MG63 (cell line): ENCODE measurements at regions not wholly inside any gene's neighbourhood (a gene's known extent, or its start where the extent isn't known, plus 50 kb on each side); places are given as distances from the start of the nearest gene placed in this dataset.
"Not testable (repeated sequence)": the region's sequence is repeated elsewhere in the genome, so short reads cannot be mapped to it uniquely, and the experiment has no call there.

Source experiments
- DNase-seq: peaks from one replicate; pipeline ENCODE4 v3.0.0-alpha.2; 2020
- H3K27me3 ChIP-seq: fragments of 250-450 bp; sonication (Bioruptor Pico); 2 replicates; pipeline ENCODE4 v1.5.1; 2020; ENCODE audit warnings: mild to moderate bottlenecking, moderate library complexity
- H3K36me3 ChIP-seq: fragments of 250-450 bp; sonication (Bioruptor Pico); 2 replicates; pipeline ENCODE4 v1.5.1; 2020; ENCODE audit warnings: mild to moderate bottlenecking, moderate library complexity
- H3K4me3 ChIP-seq: fragments of 250-450 bp; sonication (Bioruptor Pico); 2 replicates; pipeline ENCODE4 v1.5.1; 2020; ENCODE audit warnings: mild to moderate bottlenecking, moderate library complexity
- H3K9me3 ChIP-seq: fragments of 250-450 bp; sonication (Bioruptor Pico); 2 replicates; pipeline ENCODE4 v1.5.1; 2020; ENCODE audit warnings: mild to moderate bottlenecking, moderate library complexity

GRCh38 chr1:4172644-4173599 lies 272.9 kb upstream of the C1orf174 start:
- H3K27me3 ChIP-seq, result no peaks in the 10 kb centered on the region
- DNase-seq, result peak; percentile 21
- no peak overlapping the region for H3K4me3 ChIP-seq
- no peaks in the 10 kb centered on the region for H3K9me3 ChIP-seq
- H3K36me3 ChIP-seq, result no peaks in the 10 kb centered on the region

GRCh38 chr1:4173731-4174130 lies 273.7 kb upstream of the C1orf174 start:
- DNase-seq, result no peak
- no peaks in the 10 kb centered on the region for H3K27me3 ChIP-seq
- H3K9me3 ChIP-seq, result no peaks in the 10 kb centered on the region
- no peak overlapping the region for H3K4me3 ChIP-seq
- H3K36me3 ChIP-seq, result no peaks in the 10 kb centered on the region

- no peak for DNase-seq
- H3K9me3 ChIP-seq, result no peaks in the 10 kb centered on the region
These were observed 274.5 kb upstream of the C1orf174 start for GRCh38 chr1:4174291-4175200.

GRCh38 chr1:4175566-4176405 lies 275.7 kb upstream of the C1orf174 start:
- no peaks in the 10 kb centered on the region for H3K27me3 ChIP-seq
- H3K4me3 ChIP-seq, result no peak overlapping the region
- no peaks in the 10 kb centered on the region for H3K9me3 ChIP-seq
- DNase-seq, result no peak
- no peaks in the 10 kb centered on the region for H3K36me3 ChIP-seq

More at GRCh38 chr1:4174291-4175200, 274.5 kb upstream of the C1orf174 start:
- Histone ChIP-seq H3K27me3 (no peaks in the 10 kb centered on the region), H3K36me3 (no peaks in the 10 kb centered on the region), H3K4me3 (no peak overlapping the region)

DNA sequence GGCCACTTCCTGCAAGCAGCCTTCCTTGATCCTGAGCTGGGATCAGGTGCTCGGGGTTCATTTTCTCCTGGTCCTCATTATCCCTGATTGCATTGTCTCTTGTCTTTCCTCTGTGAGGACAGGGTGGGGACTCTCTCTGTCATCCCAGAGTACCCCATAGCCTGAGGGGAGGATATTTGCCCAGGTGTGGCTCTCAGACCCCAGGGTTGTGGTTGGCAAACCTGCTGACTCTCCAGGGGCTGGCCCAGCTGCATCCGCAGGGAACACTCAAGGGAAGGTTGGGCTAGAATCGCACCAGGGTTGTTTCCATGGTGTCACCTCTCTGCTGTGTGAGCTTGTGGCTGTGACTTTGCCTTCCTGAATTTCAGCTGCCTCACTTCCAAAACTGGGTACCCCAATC lies 276.8 kb upstream of the C1orf174 start:
- no peak overlapping the region for H3K4me3 ChIP-seq
- H3K27me3 ChIP-seq, result no peaks in the 10 kb centered on the region
- no peaks in the 10 kb centered on the region for H3K9me3 ChIP-seq
- DNase-seq, result no peak
- no peaks in the 10 kb centered on the region for H3K36me3 ChIP-seq

DNA sequence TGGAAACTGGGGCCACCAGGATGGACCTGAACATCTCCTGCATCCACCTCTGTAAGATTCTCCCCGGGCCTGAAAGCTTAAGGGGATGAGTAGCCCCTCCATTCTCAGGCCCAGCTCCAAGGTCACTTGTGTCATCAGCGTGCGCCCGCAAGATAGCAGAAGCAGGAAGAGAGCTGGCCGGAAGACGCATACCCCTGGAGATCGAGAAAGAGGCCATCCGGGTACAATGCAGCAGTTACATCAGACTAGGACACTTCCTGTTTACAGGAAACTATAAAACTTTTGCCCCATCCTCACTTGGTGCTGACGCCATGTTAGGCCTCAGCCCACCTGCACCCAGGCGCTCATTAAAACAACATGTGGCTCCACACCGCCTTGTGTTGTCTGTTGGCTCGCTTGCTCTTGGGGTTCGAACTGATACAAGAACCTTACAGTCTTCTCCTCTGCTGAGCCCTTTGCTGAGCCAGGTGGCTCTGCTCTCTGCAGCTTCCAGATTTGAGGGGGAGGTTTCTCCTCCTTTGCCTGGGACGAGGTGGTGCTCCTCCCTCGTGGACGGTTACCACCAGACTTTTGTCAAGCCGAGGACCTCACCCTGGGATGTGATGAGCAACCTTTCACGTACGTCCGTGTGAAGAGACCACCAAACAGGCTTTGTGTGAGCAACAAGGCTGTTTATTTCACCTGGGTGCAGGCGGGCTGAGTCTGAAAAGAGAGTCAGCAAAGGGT lies 277.5 kb upstream of the C1orf174 start:
- no peak overlapping the region for H3K4me3 ChIP-seq
- no peaks in the 10 kb centered on the region for H3K27me3 ChIP-seq
- H3K9me3 ChIP-seq, result no peaks in the 10 kb centered on the region
- H3K36me3 ChIP-seq, result no peaks in the 10 kb centered on the region
- no peak for DNase-seq

GRCh38 chr1:4178501-4179113 lies 278.5 kb upstream of the C1orf174 start:
- Histone ChIP-seq H3K4me3 (no peak overlapping the region), H3K36me3 (no peaks in the 10 kb centered on the region), H3K9me3 (no peaks in the 10 kb centered on the region), H3K27me3 (no peaks in the 10 kb centered on the region)
- DNase-seq, result no peak

DNA sequence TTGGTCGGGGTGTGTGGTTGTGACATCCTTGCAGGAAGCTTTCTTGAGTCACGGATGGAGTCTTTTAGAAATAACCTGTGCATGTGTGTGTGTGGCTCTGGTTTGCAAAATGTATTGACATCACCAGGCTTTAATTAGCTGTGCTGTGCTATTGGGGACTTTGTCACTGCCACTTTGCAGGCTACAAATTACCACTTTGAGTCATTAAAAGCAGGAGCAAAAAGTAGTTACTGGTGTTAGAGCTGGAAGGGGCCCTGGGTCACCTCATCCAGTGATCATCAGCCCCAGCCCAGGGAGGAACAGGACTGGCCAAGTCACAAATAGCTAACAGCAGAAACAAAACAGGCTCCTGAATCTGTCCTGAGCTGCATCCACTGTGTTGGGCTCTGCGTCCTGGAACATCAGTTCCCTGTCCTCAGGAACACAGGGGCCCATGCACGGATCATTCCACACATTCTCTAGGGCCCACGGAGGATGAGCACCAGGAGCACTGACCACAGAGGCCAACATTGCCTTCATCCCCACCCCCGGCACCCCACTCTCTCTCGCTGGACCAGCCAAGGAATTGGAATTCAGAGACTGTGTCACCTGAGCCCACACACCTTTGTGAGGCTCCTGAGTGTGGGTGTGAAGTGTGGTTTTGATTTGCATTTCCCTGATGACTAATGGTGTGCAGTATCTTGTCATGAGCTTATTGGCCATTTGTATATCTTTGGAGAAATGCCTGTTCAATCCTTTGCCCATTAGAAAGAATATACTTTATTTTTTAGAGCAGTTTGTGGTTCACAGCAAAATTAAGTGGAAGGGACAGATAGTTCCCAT lies 280.1 kb upstream of the C1orf174 start:
- no peak for DNase-seq
- Histone ChIP-seq H3K36me3 (no peaks in the 10 kb centered on the region), H3K27me3 (no peaks in the 10 kb centered on the region), H3K4me3 (no peak overlapping the region), H3K9me3 (no peaks in the 10 kb centered on the region)

DNA sequence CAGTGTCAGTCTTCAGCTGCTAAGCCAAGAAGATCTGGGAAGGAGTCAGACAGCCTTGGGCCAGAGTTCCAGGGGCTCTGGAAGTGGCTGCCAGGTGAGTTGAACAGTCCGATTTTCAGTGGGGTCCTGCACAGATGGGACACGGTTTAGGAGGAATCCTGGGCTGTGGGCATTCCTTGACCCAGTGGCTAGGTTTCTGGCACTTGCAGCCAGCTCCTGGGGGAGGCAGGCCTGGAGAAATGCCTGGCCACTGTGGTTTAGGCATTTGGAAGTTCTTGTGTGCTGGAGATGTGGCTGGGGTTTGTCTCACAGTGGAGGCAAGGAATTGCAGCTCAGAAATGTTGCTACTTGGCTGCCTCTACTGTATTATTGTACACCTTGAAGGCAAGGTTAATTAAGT lies 286.4 kb upstream of the C1orf174 start:
- not testable (repeated sequence) for H3K4me3 ChIP-seq, DNase-seq, H3K36me3 ChIP-seq, H3K27me3 ChIP-seq, H3K9me3 ChIP-seq

DNA sequence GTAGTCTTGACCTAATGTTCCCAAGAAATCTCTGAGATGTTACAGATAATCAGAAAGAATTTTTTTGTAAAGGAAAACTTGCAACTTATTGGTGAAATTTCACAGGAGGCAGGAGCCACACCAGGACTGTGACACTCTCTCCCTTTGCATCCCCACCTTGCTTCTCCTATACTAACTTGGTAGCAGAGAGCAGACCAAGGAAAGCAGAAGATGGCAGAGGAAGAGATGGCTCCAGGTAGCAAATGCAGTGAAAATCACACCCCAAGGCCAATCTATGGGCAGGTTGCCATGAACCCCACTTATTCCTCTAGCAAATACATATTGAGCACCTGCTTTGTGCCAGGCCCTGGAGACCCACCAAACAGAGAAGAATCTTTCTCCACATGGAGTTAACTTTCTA lies 303.4 kb upstream of the C1orf174 start:
- H3K9me3 ChIP-seq, result no peaks in the 10 kb centered on the region
- no peaks in the 10 kb centered on the region for H3K27me3 ChIP-seq
- no peak for DNase-seq
- no peaks in the 10 kb centered on the region for H3K36me3 ChIP-seq
- no peak overlapping the region for H3K4me3 ChIP-seq

DNA sequence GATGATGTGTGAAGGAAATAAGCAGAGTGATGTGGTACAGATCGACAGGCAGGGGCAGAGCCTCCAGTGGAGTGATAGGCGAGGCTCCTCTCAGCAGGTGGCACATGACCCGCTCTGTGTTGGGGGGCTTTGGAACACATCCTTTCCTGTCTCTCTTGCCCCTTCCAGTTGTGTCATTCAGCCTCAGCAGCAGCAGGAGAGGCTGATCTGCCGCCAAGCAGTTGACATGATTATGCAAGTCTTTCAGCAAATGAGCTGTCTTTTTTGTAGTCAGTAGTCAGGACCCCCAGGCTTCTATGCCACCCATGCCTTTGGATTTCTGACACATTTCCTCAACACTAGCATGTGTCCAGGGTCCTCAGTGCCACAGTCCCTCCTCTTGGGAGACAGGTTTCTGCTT lies 307.1 kb upstream of the C1orf174 start:
- Histone ChIP-seq H3K36me3 (no peaks in the 10 kb centered on the region), H3K9me3 (no peaks in the 10 kb centered on the region), H3K27me3 (no peaks in the 10 kb centered on the region), H3K4me3 (no peak overlapping the region)
- no peak for DNase-seq

- no peaks in the 10 kb centered on the region for H3K27me3 ChIP-seq
- no peaks in the 10 kb centered on the region for H3K36me3 ChIP-seq
- no peak overlapping the region for H3K4me3 ChIP-seq
- DNase-seq, result no peak
- no peaks in the 10 kb centered on the region for H3K9me3 ChIP-seq
These were observed 308.0 kb upstream of the C1orf174 start for GRCh38 chr1:4207842-4208692.

DNA sequence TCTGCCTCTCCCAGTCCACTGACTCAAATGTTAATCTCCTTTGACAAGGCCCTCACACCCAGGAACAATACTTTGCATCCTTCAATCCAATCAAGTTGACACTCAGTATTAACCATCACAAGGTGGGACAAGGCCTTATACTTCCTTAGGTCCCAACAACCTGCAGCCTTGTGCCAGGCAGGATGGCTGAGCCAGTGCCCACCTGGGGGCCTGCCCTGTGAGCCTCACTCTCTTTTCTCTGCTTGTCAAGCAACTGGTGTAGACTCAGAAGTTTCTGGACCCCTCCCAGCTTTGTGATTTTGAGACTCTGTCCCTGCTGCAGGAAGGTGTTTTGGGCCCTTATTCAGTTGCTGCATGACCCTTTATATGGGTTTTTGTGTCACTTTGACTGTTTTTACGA lies 310.0 kb upstream of the C1orf174 start:
- Histone ChIP-seq H3K4me3 (no peak overlapping the region), H3K27me3 (no peaks in the 10 kb centered on the region), H3K36me3 (no peaks in the 10 kb centered on the region), H3K9me3 (no peaks in the 10 kb centered on the region)
- DNase-seq, result no peak

DNA sequence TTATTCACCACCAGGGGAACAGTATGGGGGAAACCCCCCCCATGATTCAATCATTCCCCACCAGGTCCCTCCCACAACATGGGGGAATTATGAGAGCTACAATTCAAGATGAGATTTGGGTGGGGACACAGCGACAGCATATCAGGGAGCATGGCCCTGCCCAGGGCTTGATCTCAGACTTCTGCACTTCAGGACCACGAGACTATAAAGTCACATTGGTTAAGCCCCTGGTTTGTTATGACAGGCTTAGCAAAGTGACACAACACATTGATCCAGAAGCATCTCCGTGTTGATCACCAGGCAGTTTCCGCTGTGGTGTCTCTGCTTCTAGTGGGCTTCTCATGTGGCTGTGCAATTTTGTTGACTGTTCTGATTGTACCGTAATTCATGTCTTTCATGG lies 312.7 kb upstream of the C1orf174 start:
- H3K4me3 ChIP-seq, result no peak overlapping the region
- H3K9me3 ChIP-seq, result no peaks in the 10 kb centered on the region
- H3K27me3 ChIP-seq, result no peaks in the 10 kb centered on the region
- DNase-seq, result no peak
- no peaks in the 10 kb centered on the region for H3K36me3 ChIP-seq
